ENCODE measurements at regions not wholly inside any gene's neighbourhood (a gene's known extent, or its start where the extent isn't known, plus 50 kb on each side); places are given as distances from the start of the nearest gene placed in this dataset.

GRCh38 chr5:63025679-63026078 is 447.1 kb downstream of the LRRC70 start:
- no peak overlapping the region for H2AK5ac ChIP-seq (ENCODE audit: insufficient read length, low read length)
- H2BK20ac ChIP-seq (ENCODE audit: low read depth, low read length, poor library complexity, severe bottlenecking), result no peak overlapping the region
- no peaks in the 10 kb centered on the region for H3K9me3 ChIP-seq (ENCODE audit: control insufficient read depth, low read depth, low read length)
- H3K4me1 ChIP-seq (ENCODE audit: insufficient read depth, low read length), result no peaks in the 10 kb centered on the region
- H3K4me2 ChIP-seq (ENCODE audit: insufficient read depth, insufficient read length, low read length), result no peak overlapping the region
- H3K27ac ChIP-seq (ENCODE audit: insufficient read length, low read depth, low read length), result no peak overlapping the region
- H2BK12ac ChIP-seq (ENCODE audit: insufficient read length, low read depth, low read length), result no peak overlapping the region
- H4K5ac ChIP-seq (ENCODE audit: insufficient read length, low read depth, low read length), result no peak overlapping the region
- no peaks in the 10 kb centered on the region for H3K4me1 Mint-ChIP-seq
- no peak for TF ChIP-seq CTCF (conservative IDR thresholded peaks at IDR 0.05)
- no peak overlapping the region for H4K8ac ChIP-seq (replicated peaks; ENCODE audit: insufficient read length, low read depth, low read length)
- no peak overlapping the region for H3K23ac ChIP-seq (ENCODE audit: insufficient read length, low read depth, low read length)
- H2BK120ac ChIP-seq (ENCODE audit: low read depth, low read length, poor library complexity, severe bottlenecking), result no peak overlapping the region
- H3K79me1 ChIP-seq (ENCODE audit: insufficient read depth, low read depth, low read length, poor library complexity, severe bottlenecking), result no peaks in the 10 kb centered on the region
- no peaks in the 10 kb centered on the region for H3K27me3 Mint-ChIP-seq (ENCODE audit: low read depth)
- H3K79me2 ChIP-seq (ENCODE audit: insufficient read depth, low read length), result no peaks in the 10 kb centered on the region
- H3T11ph ChIP-seq (ENCODE audit: low read length), result no peak overlapping the region
- H4K91ac ChIP-seq (ENCODE audit: insufficient read length, low read depth, low read length), result no peak overlapping the region
- H3K36me3 Mint-ChIP-seq (ENCODE audit: insufficient read depth in 1 of 3, low read depth in 3 of 3), result peaks cover 0 to 6% (median 5%) of the 10 kb centered on the region in 3 experiments; a peak in 3 of 7 replicates
- no peak overlapping the region for H3K9ac ChIP-seq (ENCODE audit: extremely low read depth, insufficient read length, low read length)
- no peak overlapping the region for H3K14ac ChIP-seq (ENCODE audit: insufficient read depth, low read length)
- DNase-seq, result no peak
- no peaks in the 10 kb centered on the region for H3K27me3 ChIP-seq (ENCODE audit: insufficient read depth, low read length)
- no peaks in the 10 kb centered on the region for H3K23me2 ChIP-seq (ENCODE audit: insufficient read length, low read depth, low read length, poor library complexity, severe bottlenecking)
- H3K27ac Mint-ChIP-seq, result no peak overlapping the region
- no peaks in the 10 kb centered on the region for H4K20me1 ChIP-seq (ENCODE audit: control insufficient read depth, insufficient read depth, insufficient read length)
- peaks cover 6 to 15% of the 10 kb centered on the region in 2 experiments; a peak in 4 of 5 replicates for H3K9me3 Mint-ChIP-seq
- no peak overlapping the region for H2AFZ ChIP-seq (ENCODE audit: low read length)
- no peak overlapping the region for H3K18ac ChIP-seq (ENCODE audit: insufficient read length, low read depth, low read length)
- H3K56ac ChIP-seq (ENCODE audit: insufficient read length, low read depth, low read length), result no peak overlapping the region
- no peak overlapping the region for H3K4me3 Mint-ChIP-seq
- no peak overlapping the region for H2BK15ac ChIP-seq (ENCODE audit: low read depth, low read length)
- H3K4ac ChIP-seq (ENCODE audit: low read depth, low read length), result no peak overlapping the region
- no CpG with 5 or more reads among the region's 3 CpGs for WGBS (ENCODE audit: extremely low coverage, insufficient read length, low lambda C conversion rate)
- H2BK5ac ChIP-seq (ENCODE audit: insufficient read length, low read length), result no peak overlapping the region

Measured in H9 (cell line).